Femur (tissue), 1 donor: ENCODE measurements at regions not wholly inside any gene's neighbourhood (a gene's known extent, or its start where the extent isn't known, plus 50 kb on each side); places are given as distances from the start of the nearest gene placed in this dataset.
"Not testable (repeated sequence)": the region's sequence is repeated elsewhere in the genome, so short reads cannot be mapped to it uniquely, and the experiment has no call there.

Experiments
- DNase-seq: peaks from one replicate; pipeline ENCODE4 v3.0.0-alpha.2; 2017

DNA sequence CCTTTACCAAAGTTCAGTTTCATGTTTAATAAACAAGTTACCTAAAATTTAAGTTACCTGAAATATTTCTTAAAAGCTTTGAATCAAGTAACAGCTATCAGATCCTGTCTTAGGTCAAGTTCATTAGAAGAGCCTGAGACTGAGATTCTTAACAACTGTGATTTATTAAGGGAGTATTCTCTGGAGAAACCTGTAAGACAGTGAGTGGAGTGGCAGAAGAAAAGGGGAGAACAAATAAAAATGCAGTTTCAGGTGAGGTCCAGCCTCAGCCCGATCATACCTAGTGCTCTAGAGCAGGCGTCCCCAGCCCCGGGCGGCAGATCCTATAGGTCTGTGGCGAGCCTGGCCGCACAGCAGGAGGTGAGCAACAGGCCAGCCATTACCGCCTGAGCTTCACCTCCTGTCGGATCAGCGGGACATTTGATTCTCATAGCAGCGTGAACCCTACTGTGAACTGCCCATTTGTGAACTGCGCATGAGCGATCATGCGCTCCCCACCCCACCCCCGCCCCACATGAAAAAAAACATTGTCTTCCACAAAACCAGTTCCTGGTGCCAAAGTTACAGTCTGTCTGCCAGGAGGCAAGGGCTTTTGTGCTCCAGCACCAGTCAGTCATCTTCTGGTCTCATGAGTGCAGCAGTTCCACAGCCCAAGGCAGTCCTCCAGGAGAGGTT, 59.2 kb upstream of the ADGRB3 start:
- peak; percentile 18 for DNase-seq

DNA sequence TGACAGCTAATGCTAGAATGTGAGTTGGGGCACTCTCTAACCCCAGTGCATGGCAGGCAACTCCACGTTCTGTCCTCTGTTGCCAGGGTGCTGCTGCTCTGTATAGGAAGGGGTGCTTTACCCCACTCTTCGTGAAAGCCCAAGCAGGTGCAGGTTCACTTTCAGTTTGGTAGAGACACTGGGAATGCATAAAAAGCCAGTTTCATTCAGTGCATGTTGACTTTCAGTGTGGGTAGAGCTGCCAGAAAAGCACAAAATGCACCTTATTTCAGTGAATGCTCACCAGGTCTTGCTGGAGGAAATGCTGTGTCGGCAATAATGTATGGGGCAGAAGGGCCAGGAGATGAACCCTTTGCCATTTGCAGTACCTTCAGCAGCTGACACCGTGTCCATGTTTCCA, 62.1 kb upstream of the ADGRB3 start:
- DNase-seq = no peak

- no peak for DNase-seq
These were observed 62.6 kb upstream of the ADGRB3 start for GRCh38 chr6:68572525-68572924.

DNA sequence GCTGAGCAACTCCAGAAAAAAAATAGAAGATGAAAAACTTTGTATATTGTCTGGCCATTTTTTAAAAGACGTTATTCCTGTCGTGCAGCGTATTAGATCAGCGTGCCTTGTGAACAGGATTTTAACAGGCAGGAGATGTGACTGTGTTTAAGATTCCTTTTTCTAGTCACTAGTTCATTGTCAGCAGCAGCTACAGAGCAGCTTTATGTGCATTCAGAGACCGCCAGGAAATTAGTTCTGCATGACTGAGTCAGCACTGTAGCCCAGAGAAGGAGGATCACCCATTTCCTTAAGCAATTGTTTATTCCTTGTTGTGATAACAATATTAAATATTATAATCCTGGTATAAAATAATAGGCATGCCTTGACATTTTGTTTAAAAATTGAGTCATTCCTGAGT, 75.4 kb upstream of the ADGRB3 start:
- no peak for DNase-seq

- no peak for DNase-seq
These were observed 76.0 kb upstream of the ADGRB3 start for GRCh38 chr6:68559070-68559469.

DNA sequence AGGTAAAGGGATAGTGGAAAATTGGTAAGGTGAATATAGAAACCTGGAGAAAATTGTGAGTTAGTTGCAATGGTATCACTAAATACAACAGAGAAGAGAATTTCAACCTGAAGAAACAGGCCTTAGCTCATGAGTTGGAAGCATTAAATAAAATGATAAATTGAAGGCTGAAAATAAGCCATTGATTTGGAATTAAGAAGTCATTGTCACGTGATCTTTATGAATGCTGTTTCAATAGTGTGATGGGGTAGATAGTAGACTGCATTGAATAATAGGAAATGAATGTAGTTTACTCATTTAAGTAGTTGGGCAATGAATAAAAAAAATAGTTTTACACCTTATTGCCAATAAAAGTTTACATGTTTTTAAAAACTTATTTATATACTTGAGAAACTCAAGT, 88.5 kb upstream of the ADGRB3 start:
- DNase-seq = no peak

DNA sequence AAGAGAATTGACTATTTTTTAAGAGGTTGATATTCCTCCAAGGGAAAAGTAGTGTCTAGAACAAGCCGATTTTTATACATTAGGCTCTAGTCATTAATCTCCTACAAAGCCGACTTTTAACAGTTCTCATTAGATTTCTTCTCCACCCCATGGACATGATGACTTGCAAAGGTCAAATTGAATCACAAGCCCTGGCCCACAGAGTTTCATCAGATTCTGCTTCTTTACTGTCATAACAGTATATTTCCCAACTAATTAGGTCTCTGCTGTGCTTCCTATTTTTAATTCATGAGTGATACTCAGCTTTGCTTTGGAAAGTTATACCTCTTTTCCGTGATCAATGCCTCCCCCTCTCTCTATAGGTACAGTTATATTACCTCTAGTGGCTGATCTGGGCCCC, 90.6 kb upstream of the ADGRB3 start:
- no peak for DNase-seq

GRCh38 chr6:68533339-68533795, 101.7 kb upstream of the ADGRB3 start:
- DNase-seq = no peak

GRCh38 chr6:68527691-68528090, 107.4 kb upstream of the ADGRB3 start:
- no peak for DNase-seq

DNA sequence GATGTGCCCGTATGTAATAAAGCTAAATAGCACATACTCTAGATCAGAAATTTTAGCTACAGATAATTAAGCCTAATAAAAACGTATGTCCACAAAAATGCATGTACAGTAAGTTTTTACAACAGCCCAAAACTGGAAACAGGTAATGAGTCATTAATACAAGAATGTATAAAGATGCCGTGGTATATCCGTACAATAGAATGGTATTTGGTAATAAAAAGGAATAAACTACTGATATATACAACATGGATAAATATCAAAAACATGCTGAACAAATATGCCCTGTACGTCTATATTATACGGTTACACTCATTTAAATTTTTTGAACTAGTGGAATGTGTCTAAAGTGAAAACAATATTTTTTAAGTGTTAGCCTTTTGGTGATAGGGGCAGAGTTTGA, 128.2 kb upstream of the ADGRB3 start:
- DNase-seq = no peak

DNA sequence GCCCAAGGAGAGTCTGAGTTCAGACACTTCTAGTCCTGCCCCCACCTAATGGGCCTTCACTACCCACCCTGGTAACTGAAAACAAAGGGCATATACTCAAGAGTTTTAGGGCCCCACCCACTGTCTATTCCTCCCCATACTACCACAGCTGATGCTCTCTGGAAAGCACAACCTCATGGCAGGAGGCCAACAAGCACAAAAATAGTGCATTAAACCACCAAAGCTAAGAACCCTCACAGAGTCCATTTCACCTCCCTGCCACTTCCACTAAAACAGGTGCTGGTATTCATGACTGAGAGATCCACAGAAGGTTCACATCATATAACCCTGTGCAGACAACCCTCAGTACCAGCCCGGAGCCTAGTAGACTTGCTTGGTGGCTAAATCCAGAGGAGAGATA, 132.1 kb upstream of the ADGRB3 start:
- no peak for DNase-seq

GRCh38 chr6:68497927-68498326, 137.2 kb upstream of the ADGRB3 start:
- DNase-seq = no peak

DNA sequence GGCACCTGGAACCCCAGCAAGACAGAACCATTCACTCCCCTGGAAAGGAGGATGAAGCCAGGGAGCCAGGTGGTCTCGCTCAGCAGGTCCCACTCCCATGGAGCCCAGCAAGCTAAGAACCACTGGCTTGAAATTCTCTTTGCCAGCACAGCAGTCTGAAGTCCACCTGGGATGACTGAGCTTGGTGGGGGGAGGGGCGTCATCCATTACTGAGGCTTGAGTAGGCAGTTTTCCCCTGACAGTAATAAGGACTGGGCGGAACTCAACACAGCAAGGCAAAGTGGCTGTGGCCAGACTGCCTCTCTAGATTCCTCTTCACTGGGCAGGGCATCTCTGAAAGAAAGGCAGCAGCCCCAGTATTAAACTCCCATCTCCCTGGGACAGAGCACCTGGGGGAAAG, 140.2 kb upstream of the ADGRB3 start:
- not testable (repeated sequence) for DNase-seq

GRCh38 chr6:68476611-68477010, 158.5 kb upstream of the ADGRB3 start:
- no peak for DNase-seq

DNA sequence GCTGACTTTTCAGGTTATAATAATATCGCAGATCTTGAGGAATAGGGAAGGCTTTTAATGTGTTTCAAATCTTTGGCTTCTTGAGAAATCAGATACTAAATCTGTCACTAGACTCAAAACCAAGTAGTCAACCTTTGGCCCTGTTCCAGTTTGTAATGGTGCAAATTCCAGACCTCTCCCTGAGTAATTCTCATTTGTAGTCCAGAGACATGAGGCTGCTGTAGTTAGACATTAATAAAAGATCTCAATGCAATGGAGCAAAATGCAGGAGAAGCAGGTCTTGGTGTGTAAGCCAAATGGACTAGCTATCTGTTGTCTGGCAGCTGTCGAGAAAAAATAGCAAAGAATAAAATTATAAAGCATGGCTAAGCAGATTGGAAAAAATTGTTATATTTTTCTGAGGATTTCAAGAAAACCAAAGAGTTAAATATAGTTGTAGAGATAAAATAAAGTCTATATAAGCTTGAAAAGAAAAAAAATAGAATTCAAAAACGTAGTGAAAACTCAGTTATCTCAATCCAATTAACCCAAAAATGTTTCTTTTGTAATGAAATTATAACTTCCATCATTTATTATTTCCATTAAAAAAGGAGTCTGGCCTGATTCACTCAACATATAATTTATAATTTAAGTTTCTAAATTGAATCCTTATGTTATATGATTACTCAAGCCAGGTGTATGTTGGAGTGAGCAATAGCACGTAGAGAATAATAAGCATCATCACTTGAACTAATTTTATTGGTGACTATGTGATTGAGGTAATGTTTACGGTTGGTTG, 161.5 kb upstream of the ADGRB3 start:
- DNase-seq = no peak

DNA sequence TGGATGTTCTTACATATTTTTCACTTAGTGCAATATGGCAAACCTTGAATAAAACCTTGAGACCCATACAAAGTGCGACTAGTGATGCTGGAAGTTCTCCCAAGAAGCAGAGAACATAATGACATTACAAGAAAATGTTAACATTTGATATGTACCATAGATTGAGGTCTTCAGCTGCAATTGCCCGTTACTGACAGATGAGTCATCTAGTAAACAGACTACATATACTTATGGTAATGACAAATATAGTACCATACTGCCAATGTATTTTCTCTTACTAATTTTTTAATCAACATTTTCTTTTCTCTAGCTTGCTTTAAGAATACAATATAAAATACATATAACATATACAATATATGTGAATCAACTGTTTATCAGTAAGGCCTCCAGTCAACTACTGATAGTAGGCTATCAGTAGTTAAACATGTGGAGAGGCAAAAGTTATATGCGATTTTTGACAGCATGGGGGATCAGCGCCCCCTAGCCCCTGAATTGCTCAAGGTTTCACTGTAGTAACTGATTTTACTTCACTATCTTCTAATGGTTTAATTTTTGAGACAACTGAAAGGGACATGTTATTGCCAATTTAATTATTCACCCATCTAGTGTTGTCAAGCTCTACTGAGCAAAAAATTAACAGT, 166.7 kb upstream of the ADGRB3 start:
- no peak for DNase-seq

DNA sequence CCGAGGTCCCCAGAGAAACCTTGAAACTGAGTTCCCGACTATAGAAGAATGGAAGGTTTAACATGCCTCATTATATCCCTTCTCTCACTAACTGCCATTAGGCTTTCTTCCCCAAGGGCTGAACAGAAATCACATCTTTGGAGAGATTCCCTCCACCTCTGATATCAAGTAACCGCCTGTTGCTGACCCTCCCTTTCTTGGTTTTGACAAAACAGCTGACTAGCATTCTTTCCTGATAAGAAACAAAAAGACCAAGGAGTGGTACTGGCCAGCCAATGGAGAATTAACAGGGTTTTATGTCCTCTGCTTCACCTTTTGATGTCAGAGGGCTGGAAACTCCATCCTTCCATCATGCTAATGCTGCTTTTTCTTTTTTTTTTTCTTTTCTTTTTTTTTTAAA, 176.6 kb upstream of the ADGRB3 start:
- DNase-seq = no peak

DNA sequence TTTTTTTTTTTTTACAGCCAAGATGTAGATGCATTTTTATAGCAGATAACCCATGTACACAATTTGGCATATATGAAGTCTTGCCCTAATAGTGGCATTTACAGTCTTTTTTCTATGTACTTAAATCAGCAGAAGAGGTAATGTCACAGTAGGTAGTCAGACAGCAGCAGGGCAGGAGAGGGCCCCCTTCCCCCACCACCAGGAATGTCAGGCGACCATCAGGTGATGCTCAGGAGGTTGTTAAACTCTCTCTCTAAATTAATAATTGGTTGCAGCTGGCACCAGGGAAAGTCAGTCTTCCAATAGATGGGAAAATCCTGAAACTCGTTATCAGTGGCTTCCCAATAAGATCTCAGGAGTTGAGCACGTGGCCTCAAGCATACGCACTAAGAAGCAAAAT, 188.0 kb upstream of the ADGRB3 start:
- DNase-seq = no peak

- DNase-seq = no peak
These were observed 189.2 kb upstream of the ADGRB3 start for GRCh38 chr6:68445926-68446325.

- no peak for DNase-seq
These were observed 191.4 kb upstream of the ADGRB3 start for GRCh38 chr6:68443704-68444103.

DNA sequence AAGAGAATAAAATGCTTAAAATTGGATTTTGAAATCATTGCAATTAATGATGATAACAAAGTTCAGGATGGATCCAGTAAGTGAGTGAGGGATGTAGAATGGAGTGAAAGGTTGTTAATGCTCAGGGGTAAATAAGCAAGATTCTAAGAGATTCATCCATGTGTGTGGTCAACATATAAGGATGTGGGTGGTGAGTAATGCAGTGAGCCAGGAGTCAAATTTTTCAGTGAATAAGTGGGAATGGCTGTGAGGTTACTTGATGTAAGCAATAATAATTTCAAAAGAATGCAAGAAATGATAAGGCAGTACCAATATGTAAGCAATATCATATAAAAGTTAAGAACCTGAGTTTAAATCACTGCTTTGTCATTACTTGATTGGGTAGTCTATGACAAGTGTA, 207.5 kb upstream of the ADGRB3 start:
- DNase-seq = no peak

DNA sequence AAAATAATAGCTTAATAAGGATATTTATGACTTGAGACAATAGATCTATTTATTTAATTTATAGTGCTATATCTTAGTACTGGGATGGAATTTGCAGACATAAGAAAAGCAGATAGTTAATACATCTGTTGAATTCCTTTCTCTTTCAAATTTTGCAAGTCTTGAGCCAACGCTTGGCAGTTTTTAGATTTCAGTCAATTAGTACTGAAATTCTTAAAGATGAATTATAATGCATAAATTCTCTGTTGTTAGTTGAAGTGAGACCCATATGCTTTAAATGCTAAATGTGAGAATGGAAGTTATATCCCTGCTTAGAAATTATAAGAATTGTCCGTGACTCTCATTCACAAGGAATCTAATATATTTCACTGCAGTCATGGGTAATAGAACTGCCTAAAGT, 225.1 kb upstream of the ADGRB3 start:
- DNase-seq = no peak

- DNase-seq = no peak
These were observed 234.7 kb upstream of the ADGRB3 start for GRCh38 chr6:68400396-68400795.

DNA sequence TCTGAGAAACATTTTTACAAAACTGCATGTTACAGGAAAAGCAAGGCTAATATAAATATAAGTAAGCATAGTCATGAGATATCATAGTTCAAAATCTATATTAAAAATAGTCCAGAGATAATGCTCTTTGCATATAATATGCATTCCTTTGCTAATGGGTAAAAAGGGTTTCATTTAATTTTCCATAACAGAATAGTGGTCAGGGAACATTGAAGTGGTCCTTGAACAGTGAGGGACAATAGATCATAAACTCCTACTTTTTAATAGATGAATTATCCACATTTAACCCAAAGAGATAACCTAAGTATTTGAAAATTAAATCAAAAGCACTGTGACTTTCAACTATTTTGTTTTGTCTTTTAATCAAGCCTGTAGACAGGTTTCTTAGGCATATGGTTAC, 243.1 kb upstream of the ADGRB3 start:
- no peak for DNase-seq
